Cardiac muscle cell (in vitro differentiated cells and primary cell): ENCODE measurements at regions not wholly inside any gene's neighbourhood (a gene's known extent, or its start where the extent isn't known, plus 50 kb on each side); places are given as distances from the start of the nearest gene placed in this dataset.
"Not testable (repeated sequence)": the region's sequence is repeated elsewhere in the genome, so short reads cannot be mapped to it uniquely, and the experiment has no call there.

ENCODE experiments used
- DNase-seq, 2 donors: peaks; one replicate each; pipeline versions ENCODE4 v3.0.0 to v3.0.0-alpha.2; 2010 to 2017; ENCODE audit warnings: low read depth in 1 of 2, low spot score in 1 of 2
- H3K27ac ChIP-seq: fragments of 200-600 bp; sonication (generic); 2 replicates; pipeline ENCODE4 v1.5.1; 2016
- H3K27me3 ChIP-seq: fragments of 200-600 bp; sonication (generic); 2 replicates; pipeline ENCODE4 v1.6.0; 2016; ENCODE audit warnings: control low read depth
- H3K36me3 ChIP-seq: fragments of 200-600 bp; sonication (generic); 2 replicates; pipeline ENCODE4 v1.5.1; 2016; ENCODE audit warnings: control low read depth
- H3K4me1 ChIP-seq: fragments of 200-600 bp; sonication (generic); 2 replicates; pipeline ENCODE4 v1.8.1; 2017; ENCODE audit warnings: low read depth, mild to moderate bottlenecking, mixed run types
- H3K4me3 ChIP-seq: fragments of 200-600 bp; sonication (generic); 2 replicates; pipeline ENCODE4 v1.5.1; 2016; ENCODE audit warnings: mild to moderate bottlenecking
- H3K9me3 ChIP-seq: fragments of 200-600 bp; sonication (generic); 2 replicates; pipeline ENCODE4 v1.5.1; 2017; ENCODE audit warnings: low read depth, mild to moderate bottlenecking, control low read depth
- CTCF ChIP-seq: IDR thresholded peaks from 2 replicates; pipeline ENCODE4 v1.5.1; 2012; ENCODE audit warnings: low read depth, mild to moderate bottlenecking, low read length

GRCh38 chr4:170698334-170698733, 608.6 kb upstream of the AADAT start:
- no peaks in the 10 kb centered on the region for H3K9me3 ChIP-seq
- H3K36me3 ChIP-seq, result no peaks in the 10 kb centered on the region
- H3K27me3 ChIP-seq, result no peaks in the 10 kb centered on the region
- H3K4me1 ChIP-seq, result no peaks in the 10 kb centered on the region
- TF ChIP-seq CTCF, result no peak
- no peak for DNase-seq
- H3K4me3 ChIP-seq, result no peak overlapping the region
- H3K27ac ChIP-seq, result no peak overlapping the region

GRCh38 chr4:170697845-170698244, 608.1 kb upstream of the AADAT start:
- Histone ChIP-seq H3K9me3 (no peaks in the 10 kb centered on the region), H3K27me3 (no peaks in the 10 kb centered on the region)
- no peak for TF ChIP-seq CTCF

GRCh38 chr4:170697045-170697444, 607.3 kb upstream of the AADAT start:
- H3K27me3 ChIP-seq, result no peaks in the 10 kb centered on the region
- no peak overlapping the region for H3K27ac ChIP-seq
- H3K9me3 ChIP-seq, result no peaks in the 10 kb centered on the region
- no peak overlapping the region for H3K4me3 ChIP-seq
- DNase-seq, result no peak
- no peak for TF ChIP-seq CTCF
- H3K36me3 ChIP-seq, result no peaks in the 10 kb centered on the region
- no peaks in the 10 kb centered on the region for H3K4me1 ChIP-seq

More at GRCh38 chr4:170697845-170698244, 608.1 kb upstream of the AADAT start:
- Histone ChIP-seq H3K27ac (no peak overlapping the region), H3K4me1 (no peaks in the 10 kb centered on the region), H3K36me3 (no peaks in the 10 kb centered on the region), H3K4me3 (no peak overlapping the region)
- DNase-seq, result no peak

- no peaks in the 10 kb centered on the region for H3K27me3 ChIP-seq
- TF ChIP-seq CTCF, result no peak
- no peak for DNase-seq
- no peaks in the 10 kb centered on the region for H3K9me3 ChIP-seq
- no peaks in the 10 kb centered on the region for H3K36me3 ChIP-seq
- H3K4me1 ChIP-seq, result no peaks in the 10 kb centered on the region
- H3K27ac ChIP-seq, result no peak overlapping the region
- no peak overlapping the region for H3K4me3 ChIP-seq
These were observed 601.4 kb upstream of the AADAT start for GRCh38 chr4:170691168-170691567.

GRCh38 chr4:170687751-170688150, 598.0 kb upstream of the AADAT start:
- Histone ChIP-seq H3K4me3 (no peak overlapping the region), H3K27ac (no peak overlapping the region), H3K9me3 (no peaks in the 10 kb centered on the region), H3K27me3 (no peaks in the 10 kb centered on the region), H3K4me1 (no peaks in the 10 kb centered on the region), H3K36me3 (no peaks in the 10 kb centered on the region)
- no peak for TF ChIP-seq CTCF
- DNase-seq, result no peak

GRCh38 chr4:170685701-170686100, 595.9 kb upstream of the AADAT start:
- not testable (repeated sequence) for H3K36me3 ChIP-seq, H3K4me3 ChIP-seq, H3K27me3 ChIP-seq, H3K4me1 ChIP-seq, H3K9me3 ChIP-seq, H3K27ac ChIP-seq, DNase-seq
